Activated naive CD4-positive, alpha-beta T cell treated with anti-CD3 and anti-CD28 coated beads, Interleukin-2, amount 50 U/mL, for 16 hours (primary cell): ENCODE measurements at regions not wholly inside any gene's neighbourhood (a gene's known extent, or its start where the extent isn't known, plus 50 kb on each side); places are given as distances from the start of the nearest gene placed in this dataset.

Experiments
- DNase-seq: peaks from one replicate; pipeline ENCODE4 v3.0.0-alpha.2; 2020

GRCh38 chr2:42864641-42865280 lies 72.4 kb upstream of the HAAO start:
- no peak for DNase-seq

- DNase-seq = no peak
Measured at GRCh38 chr2:42864222-42864621, 71.8 kb upstream of the HAAO start.

- no peak for DNase-seq
Measured at GRCh38 chr2:42863751-42864150, 71.4 kb upstream of the HAAO start.

- no peak for DNase-seq
Measured at GRCh38 chr2:42863320-42863719, 70.9 kb upstream of the HAAO start.

DNA sequence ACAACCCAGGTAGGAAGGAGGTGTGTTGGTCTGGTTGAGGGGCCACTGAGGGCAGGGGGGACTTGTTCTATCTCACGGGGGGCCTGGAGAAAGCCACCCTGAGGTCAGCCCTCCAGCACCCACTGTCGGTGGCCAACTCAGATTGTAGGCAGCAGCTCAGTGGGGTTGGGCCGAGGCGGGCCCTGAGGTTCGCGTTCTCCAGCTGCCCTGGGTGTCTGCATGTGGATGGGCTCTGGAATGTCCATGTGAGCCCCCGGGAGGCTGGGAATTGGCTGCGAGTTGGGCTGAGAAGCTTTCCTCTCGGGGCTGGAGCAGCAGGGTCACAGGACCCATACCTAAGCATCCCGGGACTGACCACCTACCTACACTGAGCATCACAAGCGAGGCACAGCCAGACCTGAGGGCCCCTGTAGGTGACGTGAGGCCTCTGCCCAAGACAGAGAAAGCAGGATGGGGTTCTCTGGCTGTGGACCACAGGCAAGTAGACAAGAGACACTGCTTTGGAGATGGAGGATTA lies 70.3 kb upstream of the HAAO start:
- no peak for DNase-seq

DNA sequence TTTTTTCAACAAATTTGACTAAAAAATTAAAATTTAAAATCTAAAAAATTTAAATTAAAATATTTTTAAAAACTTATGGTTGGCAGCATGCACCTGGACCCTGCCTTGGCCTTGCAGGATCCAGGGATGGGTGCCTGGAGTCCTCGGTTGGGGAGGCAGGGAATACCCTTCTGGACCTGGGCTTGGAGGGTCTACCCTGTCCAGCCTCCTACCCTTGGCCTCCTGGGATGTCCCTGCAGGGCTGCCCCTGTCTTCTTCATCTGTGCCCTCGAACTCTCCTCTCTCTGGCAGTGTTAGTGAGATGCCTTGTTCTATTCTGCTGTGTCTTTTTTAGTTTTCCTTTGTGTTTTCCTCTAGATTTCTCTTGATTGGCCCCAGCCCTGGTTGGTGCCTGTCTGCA lies 68.9 kb upstream of the HAAO start:
- DNase-seq = no peak

DNA sequence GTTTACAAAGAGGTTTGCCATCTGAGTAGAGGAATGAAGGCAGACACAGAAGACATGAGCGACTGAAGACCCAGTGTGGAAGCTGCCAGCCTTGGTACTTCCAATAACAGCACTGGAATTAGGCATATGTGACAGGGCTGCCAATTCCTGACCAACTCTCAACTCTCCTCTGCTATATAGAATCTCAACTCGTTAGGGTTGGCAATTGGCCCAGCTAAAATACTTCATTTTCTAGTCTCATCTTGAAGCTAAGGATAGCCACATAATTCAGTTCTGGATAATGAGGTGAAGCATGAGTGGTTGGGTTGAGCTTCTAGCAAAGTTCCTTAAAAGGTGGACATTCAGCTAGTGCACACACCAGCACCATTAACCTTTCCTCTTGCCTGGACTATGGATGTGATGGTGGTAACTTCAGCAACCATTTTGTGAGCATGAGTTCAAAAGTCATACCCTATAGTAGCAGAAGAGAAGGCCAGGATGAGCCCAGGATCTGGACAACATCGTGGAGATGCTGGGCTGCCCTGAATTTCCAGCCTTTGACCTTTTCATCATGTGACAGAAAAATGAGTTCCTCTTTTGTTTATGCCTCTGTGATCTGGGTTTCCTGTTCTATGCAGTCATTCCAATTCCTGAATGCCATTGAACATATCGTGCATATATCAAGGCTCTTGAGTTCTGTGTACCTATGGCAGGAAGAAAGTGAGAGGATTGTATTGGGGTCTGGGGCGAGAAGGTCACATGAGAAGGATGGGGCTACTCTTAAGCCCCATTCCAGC lies 68.1 kb upstream of the HAAO start:
- no peak for DNase-seq

DNA sequence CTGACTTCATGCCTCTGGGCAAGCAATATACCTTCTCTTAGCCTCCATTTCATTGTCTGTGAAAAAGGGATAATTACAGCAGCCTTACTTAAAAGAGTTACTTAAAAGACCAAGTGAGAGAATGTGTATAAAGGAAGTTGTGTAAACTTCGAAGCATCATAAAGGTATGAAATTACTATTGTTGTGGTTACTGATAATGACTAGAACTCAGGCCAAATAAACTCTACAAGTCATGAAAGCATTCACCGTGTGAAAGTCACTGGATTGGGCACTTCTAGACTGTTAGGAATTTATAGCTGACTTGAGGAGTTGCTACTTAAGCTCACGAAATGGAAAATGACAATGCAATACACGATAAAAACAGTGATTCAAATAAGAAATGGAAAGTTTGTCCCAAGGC lies 67.4 kb upstream of the HAAO start:
- no peak for DNase-seq

GRCh38 chr2:42859006-42859552 lies 66.7 kb upstream of the HAAO start:
- peak; percentile 65 for DNase-seq

DNA sequence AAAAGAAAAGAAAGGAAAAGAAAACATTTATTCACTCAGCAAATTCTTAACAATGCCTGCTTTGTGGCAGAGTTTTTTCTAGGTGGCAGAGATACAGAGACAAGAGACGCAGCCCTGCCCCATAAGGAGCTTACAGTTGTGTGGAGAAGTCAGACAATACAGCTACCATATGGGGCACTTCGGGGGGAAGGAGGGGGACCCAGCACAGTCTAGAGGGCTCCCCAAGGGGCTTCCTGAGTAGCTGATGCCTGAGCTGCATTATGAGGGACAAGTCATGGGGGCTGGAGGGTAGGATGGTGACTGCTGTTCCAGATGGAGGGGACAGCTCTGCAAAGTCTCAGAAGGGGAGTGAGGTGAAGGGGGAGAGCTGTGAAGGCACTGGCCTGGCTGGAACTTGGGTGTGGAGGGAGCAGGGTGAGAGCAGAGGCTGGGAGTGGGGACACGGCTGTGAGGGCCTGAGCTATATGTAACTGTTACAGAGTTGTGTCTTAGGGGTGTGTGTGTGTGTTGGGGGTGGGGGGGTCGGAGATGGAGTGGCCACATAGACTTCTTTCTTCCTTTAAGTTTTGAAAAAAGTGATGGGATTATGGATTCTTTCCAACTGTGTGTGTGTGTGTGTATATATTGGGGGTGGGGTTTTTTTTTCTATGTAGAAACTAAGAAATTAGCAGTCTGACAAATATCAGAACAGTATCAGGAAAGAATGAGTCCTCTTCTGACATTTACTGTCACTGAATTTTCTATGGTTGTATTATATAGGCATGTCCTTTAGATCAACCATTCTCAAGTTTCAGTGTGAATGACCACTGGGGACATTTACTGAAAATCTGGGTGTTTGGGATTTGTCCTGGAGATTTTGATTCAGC lies 66.0 kb upstream of the HAAO start:
- DNase-seq = no peak

GRCh38 chr2:42856891-42857632 lies 64.7 kb upstream of the HAAO start:
- DNase-seq = no peak

DNA sequence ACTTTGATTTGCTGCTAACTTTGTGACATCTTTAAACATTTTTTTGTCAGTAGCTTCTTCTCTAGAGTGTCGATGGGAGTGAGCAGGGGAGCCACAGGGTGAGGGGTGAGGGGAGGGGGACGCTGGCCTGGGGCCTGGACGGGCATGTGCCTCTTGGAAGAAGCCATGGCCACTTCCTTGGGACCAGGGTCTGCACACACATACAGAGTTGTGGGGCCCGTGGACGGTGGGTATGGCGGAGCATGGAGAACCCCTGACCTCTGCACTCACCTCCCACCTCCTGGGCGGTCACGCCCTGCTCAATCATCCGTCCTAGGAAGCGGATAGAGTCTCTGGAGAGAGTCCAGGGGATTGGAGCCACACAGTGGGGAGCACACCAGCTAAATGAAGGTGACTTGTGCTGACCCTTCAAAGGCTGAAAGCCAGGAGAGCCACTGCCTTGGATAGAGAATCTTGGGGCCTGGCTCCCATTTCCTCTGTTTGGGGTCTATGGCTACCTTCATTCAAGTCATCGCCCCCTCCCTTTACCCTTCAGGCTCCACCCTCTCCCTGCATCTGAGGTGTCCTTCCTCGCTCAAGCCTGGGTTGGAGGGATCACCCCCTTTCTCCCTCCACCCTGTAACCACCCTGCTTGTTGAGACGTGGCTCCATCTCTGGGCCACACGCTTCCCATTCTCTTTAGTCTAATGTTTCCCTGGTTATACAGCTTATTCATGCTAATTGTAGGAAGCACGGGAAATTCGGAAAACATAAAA lies 63.9 kb upstream of the HAAO start:
- DNase-seq = no peak

DNA sequence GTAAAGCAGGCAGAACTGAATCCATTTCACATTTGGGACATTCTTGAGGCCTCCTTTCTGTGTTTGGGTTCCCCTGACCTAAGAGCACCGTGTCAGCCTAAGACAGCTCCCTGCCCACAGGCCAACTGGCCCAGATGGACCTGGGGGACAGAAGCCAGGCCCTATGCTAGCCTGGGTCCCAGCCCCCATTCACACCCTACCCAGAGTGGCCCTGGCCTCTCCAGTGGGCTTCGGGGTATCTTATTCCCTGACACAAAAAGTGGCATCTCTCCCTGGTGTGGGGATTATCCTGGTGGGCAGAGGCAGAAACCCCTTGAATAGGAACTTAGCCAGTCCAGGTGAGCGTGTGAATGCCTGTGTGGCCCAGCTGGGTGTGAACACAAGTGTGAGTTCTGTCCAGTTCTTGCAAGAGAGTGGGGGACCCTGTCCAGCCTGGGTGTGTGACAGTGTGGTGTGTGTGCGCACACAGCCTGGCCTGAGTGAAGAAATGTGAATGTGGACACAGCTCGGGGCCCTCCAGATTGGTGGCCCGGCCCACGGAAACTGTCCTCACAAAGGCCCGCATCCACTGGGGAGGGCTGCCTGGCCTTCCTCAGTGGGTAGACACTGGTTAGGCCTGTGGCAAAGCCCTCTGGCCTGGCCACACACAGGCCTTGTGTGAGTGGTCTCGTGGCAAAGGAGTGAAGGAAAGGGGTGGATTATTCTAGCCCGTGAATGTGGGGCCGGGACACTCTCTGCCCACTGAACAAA lies 63.0 kb upstream of the HAAO start:
- DNase-seq = no peak

GRCh38 chr2:42854207-42854818 lies 61.9 kb upstream of the HAAO start:
- no peak for DNase-seq

GRCh38 chr2:42853549-42854206 lies 61.3 kb upstream of the HAAO start:
- no peak for DNase-seq

GRCh38 chr2:42852798-42853197 lies 60.4 kb upstream of the HAAO start:
- DNase-seq = no peak

DNA sequence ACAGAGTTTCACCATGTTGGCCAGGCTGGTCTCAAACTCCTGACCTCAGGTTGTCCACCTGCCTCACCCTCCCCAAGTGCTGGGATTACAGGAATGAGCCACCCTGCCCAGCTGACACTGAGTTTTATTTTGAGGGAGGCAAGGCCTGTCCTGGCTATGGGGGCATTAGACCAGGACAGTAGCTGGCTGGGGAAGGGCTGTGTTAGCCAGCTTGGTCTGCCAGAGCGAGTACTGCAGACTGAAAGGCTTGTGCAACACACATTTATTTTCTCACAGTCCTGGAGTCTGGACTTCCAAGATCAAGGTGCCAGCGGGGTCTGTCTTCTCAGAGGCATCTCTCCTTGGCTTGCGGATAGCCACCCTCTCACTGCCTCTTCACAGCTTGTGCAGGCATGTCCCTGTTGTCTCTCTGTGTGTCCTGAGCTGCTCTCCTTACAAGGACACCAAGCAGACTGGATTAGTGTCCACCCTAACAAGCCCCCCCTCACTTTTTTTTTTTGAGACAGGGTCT lies 59.4 kb upstream of the HAAO start:
- no peak for DNase-seq

DNA sequence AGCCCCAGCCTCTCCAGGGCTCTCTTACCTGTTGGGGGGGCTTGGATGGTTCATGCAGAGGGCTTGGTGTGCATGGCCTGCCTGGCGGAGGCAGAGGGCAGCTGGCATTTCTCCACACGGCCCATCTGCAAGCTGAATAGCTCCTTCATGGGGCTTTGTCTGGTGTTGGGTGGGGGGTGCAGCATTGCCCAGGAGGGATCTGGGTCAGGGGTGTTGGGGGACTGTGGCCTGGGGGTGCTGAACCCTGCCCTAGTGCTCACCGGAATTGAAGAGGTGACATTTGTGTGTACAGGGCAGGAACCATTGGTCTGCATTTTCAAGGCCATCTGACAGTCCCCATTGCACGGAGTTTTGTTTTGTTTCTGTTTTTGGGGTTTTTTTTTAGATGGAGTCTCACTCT lies 58.8 kb upstream of the HAAO start:
- DNase-seq = no peak

GRCh38 chr2:42850016-42850805 lies 57.8 kb upstream of the HAAO start:
- DNase-seq = no peak
